B cell (primary cell): ENCODE measurements at regions not wholly inside any gene's neighbourhood (a gene's known extent, or its start where the extent isn't known, plus 50 kb on each side); places are given as distances from the start of the nearest gene placed in this dataset.

Experiments
- ATAC-seq: fragments of 200-7000 bp; cut with Tn5 transposase; one replicate; pipeline ENCODE4 v1.10.0; 2021; ENCODE audit warnings: low read depth, mild to moderate bottlenecking, moderate number of reproducible peaks, moderate library complexity
- CTCF ChIA-PET: fragments of 350-600 bp; sonication (Branson Sonifier 250); formaldehyde crosslinking; loops from one replicate; lab custom pipeline; 2021; ENCODE audit warnings: antibody characterized with exemption, inconsistent platforms; lab: Charles Lee
- POLR2A ChIA-PET: fragments of 350-600 bp; sonication (Branson Sonifier 250); formaldehyde crosslinking; loops from one replicate; lab custom pipeline; 2021; ENCODE audit warnings: antibody characterized with exemption; lab: Charles Lee
- DNase-seq: peaks from one replicate; pipeline ENCODE4 v3.0.0; 2013
- H2AFZ ChIP-seq: 2 replicates; pipeline ENCODE4 v1.6.1; 2012; ENCODE audit warnings: mild to moderate bottlenecking, low read depth, low read length; ENCODE audit not compliant: insufficient read depth, poor library complexity, severe bottlenecking
- H3K27ac ChIP-seq, 2 donors: 1 replicate in 1 of 2; 2 replicates in 1 of 2; pipeline ENCODE4 v1.5.1; 2012 to 2013; ENCODE audit warnings: low read length in 2 of 2, mild to moderate bottlenecking in 2 of 2, moderate library complexity in 1 of 2
- H3K27me3 ChIP-seq, 4 experiments: fragments of 200-600 bp in 1 of 4; sonication (generic) in 1 of 4; replicated peaks in 1 of 4; 1 replicate in 2 of 4; 2 replicates in 2 of 4; pipeline versions ENCODE4 v1.6.1 to v1.7.0; 2013 to 2016; ENCODE audit warnings: low read length in 3 of 4, mild to moderate bottlenecking in 2 of 4, mixed read lengths in 1 of 4, moderate library complexity in 1 of 4; ENCODE audit not compliant: insufficient read depth in 4 of 4, control insufficient read depth in 3 of 4; ENCODE audit errors: control extremely low read depth in 1 of 4
- H3K36me3 ChIP-seq, 2 experiments: replicated peaks in 1 of 2; 1 replicate in 1 of 2; 2 replicates in 1 of 2; pipeline versions ENCODE4 v1.6.1 to v1.7.1; 2013; ENCODE audit warnings: low read length in 1 of 2; ENCODE audit not compliant: insufficient read depth in 2 of 2, control insufficient read depth in 1 of 2; ENCODE audit errors: control extremely low read depth in 1 of 2, extremely low read depth in 1 of 2
- H3K4me1 ChIP-seq, 2 donors: fragments of 200-600 bp in 1 of 2; sonication (generic) in 1 of 2; 1 replicate in 1 of 2; 2 replicates in 1 of 2; pipeline versions ENCODE4 v1.5.1 to v1.6.1; 2013 to 2017; ENCODE audit warnings: low read length in 2 of 2; ENCODE audit not compliant: control insufficient read depth in 2 of 2, insufficient read depth in 2 of 2
- H3K4me2 ChIP-seq: replicated peaks from 2 replicates; pipeline ENCODE3; 2012; ENCODE audit warnings: mild to moderate bottlenecking, low read depth, low read length; ENCODE audit not compliant: poor library complexity, severe bottlenecking
- H3K4me3 ChIP-seq, 5 experiments: fragments of 200-600 bp in 1 of 5; sonication (generic) in 1 of 5; 1 replicate in 3 of 5; 2 replicates in 2 of 5; pipeline versions ENCODE4 v1.5.1 to v1.7.0; 2011 to 2016; ENCODE audit warnings: low read length in 4 of 5, mild to moderate bottlenecking in 4 of 5, low read depth in 2 of 5, control low read depth in 1 of 5, moderate library complexity in 1 of 5; ENCODE audit not compliant: insufficient read depth in 1 of 5; ENCODE audit errors: control extremely low read depth in 1 of 5, extremely low read depth in 1 of 5
- H3K79me2 ChIP-seq: fragments of 200-600 bp; sonication (generic); one replicate; pipeline ENCODE4 v1.6.0; 2016; ENCODE audit warnings: low read length; ENCODE audit not compliant: control insufficient read depth, insufficient read depth
- H3K9ac ChIP-seq: fragments of 200-600 bp; sonication (generic); 2 replicates; pipeline ENCODE4 v1.6.1; 2017; ENCODE audit warnings: mild to moderate bottlenecking, low read length, moderate library complexity
- H3K9me3 ChIP-seq, 3 donors: one replicate each; pipeline versions ENCODE4 v1.6.1 to v1.7.1; 2013; ENCODE audit warnings: low read length in 2 of 3; ENCODE audit not compliant: control insufficient read depth in 2 of 3, insufficient read depth in 1 of 3; ENCODE audit errors: control extremely low read depth in 1 of 3
- H4K20me1 ChIP-seq: 2 replicates; pipeline ENCODE4 v1.6.0; 2012; ENCODE audit warnings: mild to moderate bottlenecking, low read length; ENCODE audit not compliant: insufficient read depth, control insufficient read depth, poor library complexity, severe bottlenecking
- H3K27ac Mint-ChIP-seq: one replicate; pipeline ENCODE4 v1.8.0; 2021; ENCODE audit warnings: mixed read lengths
- H3K27me3 Mint-ChIP-seq: one replicate; pipeline ENCODE4 v1.8.0; 2021; ENCODE audit warnings: mixed read lengths
- H3K4me1 Mint-ChIP-seq: one replicate; pipeline ENCODE4 v1.8.0; 2021; ENCODE audit warnings: mixed read lengths
- H3K4me3 Mint-ChIP-seq: one replicate; pipeline ENCODE4 v1.8.0; 2021; ENCODE audit warnings: mixed read lengths
- H3K9me3 Mint-ChIP-seq: one replicate; pipeline ENCODE4 v1.8.0; 2022; ENCODE audit warnings: mixed read lengths; ENCODE audit not compliant: insufficient read depth
- CTCF ChIP-seq: fragments of 200-600 bp; IDR thresholded peaks from one replicate; pipeline ENCODE4 v1.8.0; 2022; ENCODE audit warnings: antibody characterized with exemption, mild to moderate bottlenecking
- EZH2 ChIP-seq: IDR thresholded peaks from 2 replicates; pipeline ENCODE4 v1.6.1; 2012; ENCODE audit warnings: borderline replicate concordance, low read depth, mild to moderate bottlenecking, moderate library complexity, low read length; ENCODE audit not compliant: insufficient read depth, poor library complexity, severe bottlenecking
- WGBS: methylation state at CpG from one replicate; pipeline ENCODE4 v1.1.5; 2013; ENCODE audit warnings: missing lambda C conversion rate; ENCODE audit not compliant: insufficient coverage; 5-methylcytosine and 5-hydroxymethylcytosine counted together
- intact Hi-C: fragments of 100-400 bp; cut with micrococcal nuclease; formaldehyde crosslinking; loops from one replicate; pipeline ENCODE4 v1.10.0; 2022

- H3K4me1 ChIP-seq: peaks cover 4 to 6% of the 10 kb centered on the region in 2 donors
- intact Hi-C loops: no loop called here
- H3K27ac ChIP-seq: no peak overlapping the region
- H3K9me3 ChIP-seq: no peaks in the 10 kb centered on the region
- no peaks in the 10 kb centered on the region for H3K9me3 Mint-ChIP-seq
- POLR2A ChIA-PET: no interaction called here
- H3K4me3 ChIP-seq: no peak overlapping the region
- no peak overlapping the region for H3K27ac Mint-ChIP-seq
- H3K27me3 Mint-ChIP-seq: no peaks in the 10 kb centered on the region
- ATAC-seq (no peak), DNase-seq (no peak)
- no peak overlapping the region for H3K4me3 Mint-ChIP-seq
- peaks cover 12% of the 10 kb centered on the region for H3K4me1 Mint-ChIP-seq
- CTCF ChIA-PET: interaction anchor here (1.0 kb wide), 1 partner anchor 29 kb away, joined by 3 read pairs; no protein-coding TSS in a partner anchor
- no peak overlapping the region for H3K4me2 ChIP-seq
- no peaks in the 10 kb centered on the region for H3K27me3 ChIP-seq
- no peak overlapping the region for H2AFZ ChIP-seq
- no peaks in the 10 kb centered on the region for H3K79me2 ChIP-seq
- H3K36me3 ChIP-seq: no peaks in the 10 kb centered on the region
- TF ChIP-seq CTCF (no peak), EZH2 (no peak)
- no peaks in the 10 kb centered on the region for H4K20me1 ChIP-seq
- H3K9ac ChIP-seq: no peak overlapping the region
Observed at GRCh38 chr5:90166816-90167215, 242.7 kb downstream of the CETN3 start.

- H3K9me3 Mint-ChIP-seq: no peaks in the 10 kb centered on the region
- ChIA-PET POLR2A (no interaction called here), CTCF (interaction anchor here (3.0 kb wide), 1 partner anchor 1435 kb away, joined by 16 read pairs; no protein-coding TSS in a partner anchor)
- Histone ChIP-seq H3K27me3 (no peaks in the 10 kb centered on the region), H3K79me2 (no peaks in the 10 kb centered on the region), H3K9me3 (no peaks in the 10 kb centered on the region), H3K4me3 (no peak overlapping the region), H2AFZ (no peak overlapping the region), H3K4me1 (no peaks in the 10 kb centered on the region), H3K36me3 (no peaks in the 10 kb centered on the region), H3K4me2 (no peak overlapping the region), H4K20me1 (no peaks in the 10 kb centered on the region), H3K9ac (no peak overlapping the region), H3K27ac (no peak overlapping the region)
- peaks cover 5% of the 10 kb centered on the region for H3K4me1 Mint-ChIP-seq
- no peaks in the 10 kb centered on the region for H3K27me3 Mint-ChIP-seq
- 91% methylated on average over 4 of the region's 4 CpGs for WGBS
- DNase-seq: no peak
- intact Hi-C loops: loop anchor here (5.0 kb wide), 1 partner anchor 1430 kb away; no protein-coding TSS in a partner anchor
- H3K4me3 Mint-ChIP-seq: no peak overlapping the region
- no peak for ATAC-seq
- no peak overlapping the region for H3K27ac Mint-ChIP-seq
- TF ChIP-seq EZH2: no peak
- TF ChIP-seq CTCF: no peak
Observed at GRCh38 chr5:90162324-90162723, 247.2 kb downstream of the CETN3 start.
